IPS-20b (cell line): ENCODE measurements at regions not wholly inside any gene's neighbourhood (a gene's known extent, or its start where the extent isn't known, plus 50 kb on each side); places are given as distances from the start of the nearest gene placed in this dataset.

ENCODE experiments used
- H3K27ac ChIP-seq: one replicate; pipeline ENCODE4 v1.5.1; 2013; ENCODE audit warnings: low read length
- H3K27me3 ChIP-seq: 2 replicates; pipeline ENCODE4 v1.6.1; 2013; ENCODE audit warnings: mild to moderate bottlenecking, low read length, inconsistent platforms; ENCODE audit not compliant: insufficient read depth
- H3K36me3 ChIP-seq: 2 replicates; pipeline ENCODE4 v1.6.1; 2013; ENCODE audit warnings: low read depth, mild to moderate bottlenecking, inconsistent platforms, low read length, moderate library complexity; ENCODE audit not compliant: insufficient read depth
- H3K4me1 ChIP-seq: 2 replicates; pipeline ENCODE4 v1.6.1; 2013; ENCODE audit warnings: mild to moderate bottlenecking, control low read depth, inconsistent platforms, low read length, moderate library complexity; ENCODE audit not compliant: insufficient read depth
- H3K4me3 ChIP-seq: 2 replicates; pipeline ENCODE4 v1.5.1; 2013; ENCODE audit warnings: mild to moderate bottlenecking, low read length, inconsistent platforms
- H3K9ac ChIP-seq: 2 replicates; pipeline ENCODE4 v1.6.1; 2013; ENCODE audit warnings: low read depth, mild to moderate bottlenecking, inconsistent platforms, low read length, moderate library complexity
- H3K9me3 ChIP-seq: 2 replicates; pipeline ENCODE4 v1.6.1; 2013; ENCODE audit warnings: mild to moderate bottlenecking, low read depth, low read length, inconsistent platforms; ENCODE audit not compliant: insufficient read depth

DNA sequence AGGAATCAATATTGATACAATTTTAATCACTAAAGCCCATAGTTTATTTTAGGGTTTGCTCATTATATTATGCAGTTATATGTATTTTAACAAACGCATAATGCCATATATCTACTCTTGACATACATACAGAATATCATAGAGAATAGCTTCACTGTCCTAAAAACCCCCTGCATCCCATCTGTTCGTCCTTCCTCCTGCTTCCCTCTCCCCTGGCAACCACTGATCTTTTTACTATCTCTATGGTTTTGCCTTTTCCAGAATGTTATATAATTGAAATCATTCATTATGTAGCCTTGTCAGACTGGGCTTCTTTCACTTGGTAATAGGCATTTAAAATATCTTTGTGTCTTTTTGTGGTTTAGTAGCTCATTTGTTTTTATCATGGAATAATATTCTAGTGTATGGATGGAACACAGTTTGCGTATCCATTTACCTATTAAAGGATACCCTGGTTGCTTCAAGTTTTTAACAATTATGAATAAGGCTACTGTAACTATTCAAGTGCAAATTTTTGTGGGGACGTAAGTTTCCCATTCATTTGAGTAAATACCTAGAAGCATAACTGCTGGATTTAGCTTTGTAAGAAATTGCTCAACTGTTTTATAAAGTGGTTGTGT is 801.6 kb upstream of the GCFC2 start:
- no peak overlapping the region for H3K9ac ChIP-seq
- no peaks in the 10 kb centered on the region for H3K36me3 ChIP-seq
- peaks cover 7% of the 10 kb centered on the region for H3K9me3 ChIP-seq
- H3K27me3 ChIP-seq = no peaks in the 10 kb centered on the region
- H3K4me3 ChIP-seq = no peak overlapping the region
- no peak overlapping the region for H3K27ac ChIP-seq
- H3K4me1 ChIP-seq = no peaks in the 10 kb centered on the region; the same call in 1 of the 2 replicates

DNA sequence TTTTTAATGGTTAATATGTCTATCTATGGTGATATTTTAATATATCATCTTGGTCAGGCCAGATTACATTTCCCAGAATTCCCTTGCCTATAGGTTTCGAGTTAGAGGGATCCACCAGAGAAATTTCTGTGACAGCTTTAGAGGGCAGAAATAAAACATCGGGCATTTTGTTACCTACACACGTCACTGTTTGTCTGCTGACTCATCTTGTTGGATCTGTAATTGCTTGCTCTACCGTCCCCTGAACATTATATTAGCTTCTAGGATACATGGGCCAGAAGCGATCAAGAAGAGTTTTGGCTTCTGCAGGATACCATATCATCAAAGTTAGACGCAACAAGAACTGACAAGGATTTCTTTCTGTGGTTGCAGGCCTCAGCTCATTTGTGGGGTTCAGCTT is 795.8 kb upstream of the GCFC2 start:
- Histone ChIP-seq H3K4me3 (no peak overlapping the region), H3K9me3 (no peaks in the 10 kb centered on the region), H3K9ac (no peak overlapping the region), H3K27ac (no peak overlapping the region), H3K36me3 (no peaks in the 10 kb centered on the region), H3K4me1 (no peaks in the 10 kb centered on the region; the same call in 1 of the 2 replicates), H3K27me3 (no peaks in the 10 kb centered on the region)

DNA sequence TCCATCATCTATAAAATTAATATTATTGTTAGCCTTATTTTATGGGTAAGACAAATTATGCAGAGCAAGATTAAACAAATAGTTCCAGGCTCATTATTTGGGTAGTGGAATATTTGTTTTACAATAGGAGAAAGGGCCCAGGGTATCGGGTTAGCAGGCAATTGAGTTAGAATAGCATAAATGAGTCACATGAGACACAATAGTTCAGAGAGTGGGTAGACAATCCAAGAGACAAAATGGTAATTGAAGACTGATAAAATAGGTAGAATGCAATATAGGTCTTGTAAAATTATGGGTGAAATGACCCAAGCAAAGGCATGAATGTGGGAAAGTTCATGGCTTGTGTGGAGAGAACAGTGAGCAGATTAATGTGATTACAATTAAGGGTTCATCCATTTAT is 790.9 kb upstream of the GCFC2 start:
- Histone ChIP-seq H3K4me1 (peaks cover 6% of the 10 kb centered on the region), H3K9me3 (no peaks in the 10 kb centered on the region), H3K4me3 (no peak overlapping the region), H3K9ac (no peak overlapping the region), H3K27me3 (no peaks in the 10 kb centered on the region), H3K27ac (no peak overlapping the region), H3K36me3 (no peaks in the 10 kb centered on the region)

DNA sequence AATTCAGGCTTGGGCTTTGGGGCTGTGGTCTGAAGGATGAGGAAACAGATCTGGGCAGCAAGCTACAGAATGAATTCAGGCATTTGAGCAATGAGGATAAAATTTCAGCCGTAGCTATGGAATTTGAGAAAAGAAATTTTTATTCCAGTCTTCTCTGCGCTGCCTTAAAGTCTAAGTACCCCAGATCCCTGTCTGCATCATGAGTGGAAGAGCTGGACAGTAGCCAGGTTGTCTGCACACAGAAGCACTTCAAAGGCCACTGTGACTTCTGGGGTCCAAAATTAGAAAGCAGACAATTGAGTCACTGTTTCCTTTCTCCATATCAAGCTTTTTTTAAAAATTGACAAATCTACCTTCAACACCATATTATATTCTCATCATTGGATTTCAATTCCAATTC is 787.6 kb upstream of the GCFC2 start:
- H3K4me1 ChIP-seq = peaks cover 6% of the 10 kb centered on the region
- H3K9ac ChIP-seq = no peak overlapping the region
- no peak overlapping the region for H3K27ac ChIP-seq
- H3K36me3 ChIP-seq = no peaks in the 10 kb centered on the region
- H3K9me3 ChIP-seq = no peaks in the 10 kb centered on the region
- no peak overlapping the region for H3K4me3 ChIP-seq
- H3K27me3 ChIP-seq = no peaks in the 10 kb centered on the region

DNA sequence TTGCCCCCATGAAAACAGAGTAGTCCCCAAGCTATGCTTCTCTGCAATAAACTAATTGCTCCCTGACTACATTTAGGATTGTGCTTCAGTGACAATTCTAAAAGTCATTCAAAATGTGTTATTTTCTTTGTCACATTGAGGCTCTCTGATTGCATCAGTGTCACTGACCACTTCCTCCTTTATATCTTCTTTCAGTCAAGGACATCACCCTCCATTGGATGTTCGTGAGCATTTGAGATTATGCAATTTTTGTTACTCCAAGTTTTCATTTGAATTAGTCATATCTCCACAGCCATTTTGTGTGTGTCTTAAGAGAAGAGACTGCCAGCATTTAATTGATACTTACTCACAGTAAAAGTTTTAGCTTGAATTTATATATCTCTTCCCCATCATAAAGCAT is 780.8 kb upstream of the GCFC2 start:
- no peaks in the 10 kb centered on the region for H3K9me3 ChIP-seq
- H3K9ac ChIP-seq = no peak overlapping the region

GRCh38 chr2:76478266-76479035 is 767.7 kb upstream of the GCFC2 start:
- Histone ChIP-seq H3K4me3 (no peak overlapping the region), H3K4me1 (no peaks in the 10 kb centered on the region; the same call in 1 of the 2 replicates), H3K9ac (no peak overlapping the region), H3K9me3 (no peaks in the 10 kb centered on the region), H3K36me3 (no peaks in the 10 kb centered on the region), H3K27me3 (no peaks in the 10 kb centered on the region), H3K27ac (no peak overlapping the region)

More for the DNA sequence above, 780.8 kb upstream of the GCFC2 start:
- H3K4me3 ChIP-seq = no peak overlapping the region
- no peaks in the 10 kb centered on the region for H3K27me3 ChIP-seq
- no peaks in the 10 kb centered on the region for H3K36me3 ChIP-seq
- H3K4me1 ChIP-seq = no peaks in the 10 kb centered on the region
- H3K27ac ChIP-seq = no peak overlapping the region

GRCh38 chr2:76472946-76473345 is 762.2 kb upstream of the GCFC2 start:
- no peak overlapping the region for H3K9ac ChIP-seq
- no peaks in the 10 kb centered on the region for H3K27me3 ChIP-seq
- H3K9me3 ChIP-seq = no peaks in the 10 kb centered on the region; the same call in 1 of the 2 replicates
- H3K36me3 ChIP-seq = no peaks in the 10 kb centered on the region
- H3K4me1 ChIP-seq = no peaks in the 10 kb centered on the region
- H3K4me3 ChIP-seq = no peak overlapping the region
- no peak overlapping the region for H3K27ac ChIP-seq

DNA sequence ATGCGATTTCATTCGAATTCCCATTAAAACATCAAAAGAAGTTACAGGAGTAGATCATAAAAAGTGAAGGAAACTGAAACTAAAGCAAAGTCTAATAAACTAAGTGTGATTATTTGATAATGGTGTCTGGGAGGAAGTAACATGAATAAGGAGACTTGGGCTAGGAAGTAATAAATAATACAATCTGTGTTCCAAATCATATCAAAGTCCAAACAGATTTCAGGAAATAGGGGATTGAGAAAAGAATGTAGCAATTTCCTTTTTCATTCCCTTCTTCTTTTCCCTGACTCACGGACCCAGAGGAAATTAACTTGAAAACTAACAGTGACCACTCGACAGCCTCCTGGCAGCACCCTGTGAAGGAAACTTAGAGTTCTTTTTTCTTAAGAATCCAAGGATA is 758.4 kb upstream of the GCFC2 start:
- Histone ChIP-seq H3K9ac (no peak overlapping the region), H3K27ac (no peak overlapping the region), H3K4me3 (no peak overlapping the region), H3K27me3 (no peaks in the 10 kb centered on the region), H3K9me3 (no peaks in the 10 kb centered on the region; the same call in 1 of the 2 replicates), H3K4me1 (no peaks in the 10 kb centered on the region), H3K36me3 (no peaks in the 10 kb centered on the region)

- H3K27me3 ChIP-seq = no peaks in the 10 kb centered on the region
- no peaks in the 10 kb centered on the region for H3K36me3 ChIP-seq
- H3K9ac ChIP-seq = no peak overlapping the region
- no peak overlapping the region for H3K4me3 ChIP-seq
- no peaks in the 10 kb centered on the region; the same call in 1 of the 2 replicates for H3K9me3 ChIP-seq
- no peak overlapping the region for H3K27ac ChIP-seq
- no peaks in the 10 kb centered on the region for H3K4me1 ChIP-seq
Measured at GRCh38 chr2:76467326-76467725, 756.6 kb upstream of the GCFC2 start.

DNA sequence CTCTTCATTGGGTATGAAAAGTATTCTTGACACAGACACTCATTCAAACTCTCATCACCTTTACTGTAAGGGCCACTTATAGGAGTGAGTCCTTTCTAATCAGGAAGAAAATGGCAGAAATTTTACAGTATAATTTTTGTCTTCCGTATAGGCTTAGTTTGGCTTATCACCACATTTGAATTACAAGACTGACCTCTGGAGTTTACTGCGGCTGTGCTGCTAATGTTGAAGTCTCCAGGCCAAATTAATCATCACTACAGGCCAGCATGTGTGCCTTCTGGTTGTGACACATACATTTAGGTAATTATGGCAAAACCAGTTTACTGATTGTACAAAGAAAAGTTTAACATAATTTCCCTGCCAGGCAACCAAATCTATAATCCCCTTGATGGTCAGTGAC is 753.6 kb upstream of the GCFC2 start:
- Histone ChIP-seq H3K36me3 (no peaks in the 10 kb centered on the region), H3K27me3 (no peaks in the 10 kb centered on the region), H3K9ac (no peak overlapping the region), H3K9me3 (no peaks in the 10 kb centered on the region), H3K27ac (no peak overlapping the region), H3K4me1 (no peaks in the 10 kb centered on the region), H3K4me3 (no peak overlapping the region)

GRCh38 chr2:76461431-76461830 is 750.7 kb upstream of the GCFC2 start:
- no peaks in the 10 kb centered on the region for H3K27me3 ChIP-seq
- H3K36me3 ChIP-seq = no peaks in the 10 kb centered on the region
- no peak overlapping the region for H3K27ac ChIP-seq
- no peak overlapping the region for H3K4me3 ChIP-seq
- no peaks in the 10 kb centered on the region for H3K9me3 ChIP-seq
- H3K9ac ChIP-seq = no peak overlapping the region
- no peaks in the 10 kb centered on the region; the same call in 1 of the 2 replicates for H3K4me1 ChIP-seq

- Histone ChIP-seq H3K9me3 (no peaks in the 10 kb centered on the region), H3K27me3 (no peaks in the 10 kb centered on the region), H3K9ac (no peak overlapping the region), H3K4me1 (no peaks in the 10 kb centered on the region; the same call in 1 of the 2 replicates), H3K36me3 (no peaks in the 10 kb centered on the region), H3K27ac (no peak overlapping the region), H3K4me3 (no peak overlapping the region)
Measured at GRCh38 chr2:76455910-76456309, 745.2 kb upstream of the GCFC2 start.
